Natural killer cell (primary cell): ENCODE measurements at regions not wholly inside any gene's neighbourhood (a gene's known extent, or its start where the extent isn't known, plus 50 kb on each side); places are given as distances from the start of the nearest gene placed in this dataset.

ENCODE experiments used
- ATAC-seq, 3 donors: fragments of 150-1000 bp in 2 of 3; fragments of 200-7000 bp in 1 of 3; cut with Tn5 transposase; 1 replicate in 1 of 3; 2 replicates in 2 of 3; pipeline ENCODE4 v1.10.0; 2021; ENCODE audit warnings: mild to moderate bottlenecking in 2 of 3, moderate library complexity in 2 of 3
- DNase-seq, 2 donors: peaks; one replicate each; pipeline versions ENCODE4 v3.0.0 to v3.0.0-alpha.2; 2013 to 2021; ENCODE audit warnings: mixed read lengths in 1 of 2
- H3K27ac ChIP-seq: one replicate; pipeline ENCODE4 v1.5.1; 2013; ENCODE audit warnings: mild to moderate bottlenecking, low read length
- H3K27me3 ChIP-seq: one replicate; pipeline ENCODE4 v1.6.1; 2013; ENCODE audit warnings: low read length; ENCODE audit not compliant: control insufficient read depth, insufficient read depth
- H3K36me3 ChIP-seq: one replicate; pipeline ENCODE4 v1.6.1; 2013; ENCODE audit warnings: low read length; ENCODE audit not compliant: control insufficient read depth, insufficient read depth
- H3K4me1 ChIP-seq: one replicate; pipeline ENCODE4 v1.6.1; 2013; ENCODE audit warnings: low read length; ENCODE audit not compliant: control insufficient read depth, insufficient read depth
- H3K4me3 ChIP-seq: one replicate; pipeline ENCODE4 v1.5.1; 2013; ENCODE audit warnings: low read length
- H3K9me3 ChIP-seq: one replicate; pipeline ENCODE4 v1.6.1; 2013; ENCODE audit warnings: low read length; ENCODE audit not compliant: control insufficient read depth, insufficient read depth
- H3K27ac Mint-ChIP-seq, 2 donors: one replicate each; pipeline ENCODE4 v1.8.0; 2022; ENCODE audit warnings: mild to moderate bottlenecking in 2 of 2, mixed read lengths in 2 of 2, moderate library complexity in 1 of 2
- H3K27me3 Mint-ChIP-seq, 2 donors: one replicate each; pipeline ENCODE4 v1.8.0; 2022; ENCODE audit warnings: low read depth in 2 of 2, mixed read lengths in 2 of 2
- H3K36me3 Mint-ChIP-seq: one replicate; pipeline ENCODE4 v1.8.0; 2022; ENCODE audit warnings: mixed read lengths
- H3K4me1 Mint-ChIP-seq, 2 donors: one replicate each; pipeline ENCODE4 v1.8.0; 2022; ENCODE audit warnings: mixed read lengths in 2 of 2
- H3K4me3 Mint-ChIP-seq: one replicate; pipeline ENCODE4 v1.8.0; 2022; ENCODE audit warnings: mild to moderate bottlenecking, moderate library complexity, mixed read lengths
- H3K9me3 Mint-ChIP-seq, 2 donors: one replicate each; pipeline ENCODE4 v1.8.0; 2022; ENCODE audit warnings: mixed read lengths in 2 of 2
- WGBS: methylation state at CpG from one replicate; pipeline ENCODE4 v1.1.7; 2013; ENCODE audit warnings: missing lambda C conversion rate; ENCODE audit not compliant: insufficient coverage; 5-methylcytosine and 5-hydroxymethylcytosine counted together
- intact Hi-C: fragments of 100-400 bp; cut with micrococcal nuclease; formaldehyde crosslinking; loops from one replicate; pipeline ENCODE4 v1.14.2; 2022
- TF ChIP-seq, protein P1 (sequence below): fragments of 200-600 bp; IDR thresholded peaks from one replicate; pipeline ENCODE4 v1.8.0; 2022; ENCODE audit warnings: antibody characterized with exemption

DNA sequence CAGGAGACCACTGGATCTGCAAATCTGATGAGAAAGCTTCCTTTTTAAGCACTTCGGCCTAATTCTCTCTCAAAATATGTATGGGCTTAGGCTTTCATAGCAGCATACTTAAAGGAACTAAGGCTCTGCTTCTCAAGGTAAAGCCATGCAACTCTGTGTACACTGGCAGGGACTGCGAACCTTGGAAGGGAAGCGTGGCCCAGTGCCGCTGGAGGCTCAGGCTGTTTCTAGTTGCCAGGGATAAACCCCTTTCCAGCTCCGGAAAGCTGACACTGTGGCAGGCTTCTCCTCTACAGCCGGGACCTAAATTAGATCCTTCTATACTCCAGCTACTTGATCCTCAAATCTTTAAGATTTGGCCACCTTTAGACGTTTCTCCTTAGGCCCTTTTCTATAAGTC lies 1091.3 kb upstream of the TENM3 start:
- H3K4me1 ChIP-seq: no peaks in the 10 kb centered on the region
- Mint-ChIP-seq H3K27me3 (no peaks in the 10 kb centered on the region), H3K36me3 (no peaks in the 10 kb centered on the region), H3K27ac (no peak overlapping the region), H3K4me3 (no peak overlapping the region), H3K9me3 (peaks cover 6 to 7% of the 10 kb centered on the region in 2 donors), H3K4me1 (no peaks in the 10 kb centered on the region)
- no peaks in the 10 kb centered on the region for H3K9me3 ChIP-seq
- H3K27me3 ChIP-seq: no peaks in the 10 kb centered on the region
- H3K36me3 ChIP-seq: no peaks in the 10 kb centered on the region
- TF ChIP-seq, protein P1, sequence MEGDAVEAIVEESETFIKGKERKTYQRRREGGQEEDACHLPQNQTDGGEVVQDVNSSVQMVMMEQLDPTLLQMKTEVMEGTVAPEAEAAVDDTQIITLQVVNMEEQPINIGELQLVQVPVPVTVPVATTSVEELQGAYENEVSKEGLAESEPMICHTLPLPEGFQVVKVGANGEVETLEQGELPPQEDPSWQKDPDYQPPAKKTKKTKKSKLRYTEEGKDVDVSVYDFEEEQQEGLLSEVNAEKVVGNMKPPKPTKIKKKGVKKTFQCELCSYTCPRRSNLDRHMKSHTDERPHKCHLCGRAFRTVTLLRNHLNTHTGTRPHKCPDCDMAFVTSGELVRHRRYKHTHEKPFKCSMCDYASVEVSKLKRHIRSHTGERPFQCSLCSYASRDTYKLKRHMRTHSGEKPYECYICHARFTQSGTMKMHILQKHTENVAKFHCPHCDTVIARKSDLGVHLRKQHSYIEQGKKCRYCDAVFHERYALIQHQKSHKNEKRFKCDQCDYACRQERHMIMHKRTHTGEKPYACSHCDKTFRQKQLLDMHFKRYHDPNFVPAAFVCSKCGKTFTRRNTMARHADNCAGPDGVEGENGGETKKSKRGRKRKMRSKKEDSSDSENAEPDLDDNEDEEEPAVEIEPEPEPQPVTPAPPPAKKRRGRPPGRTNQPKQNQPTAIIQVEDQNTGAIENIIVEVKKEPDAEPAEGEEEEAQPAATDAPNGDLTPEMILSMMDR: no peak
- no peak for DNase-seq
- H3K27ac ChIP-seq: no peak overlapping the region
- no peak overlapping the region for H3K4me3 ChIP-seq
- intact Hi-C loops: no loop called here
- 92% methylated on average over 6 of the region's 7 CpGs for WGBS
- ATAC-seq: no peak

DNA sequence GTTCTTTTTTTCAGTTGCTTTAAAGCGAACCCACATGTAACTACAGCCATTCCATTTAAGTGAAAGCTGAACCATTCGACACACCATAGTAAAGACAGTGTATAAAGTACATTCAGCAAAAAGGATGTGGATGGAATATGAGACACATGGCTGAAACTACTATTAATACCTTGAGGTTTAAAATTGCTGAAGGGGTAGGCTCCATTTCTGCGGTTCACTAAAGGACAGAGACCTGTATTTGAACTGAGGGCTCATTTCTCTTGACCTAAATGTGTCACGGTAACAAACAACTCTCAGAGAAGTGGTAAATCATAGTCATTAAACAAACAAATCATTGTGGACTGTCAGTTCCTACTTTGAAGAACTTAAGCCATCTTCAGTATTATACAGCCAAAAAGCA lies 1085.6 kb upstream of the TENM3 start:
- Histone ChIP-seq H3K4me3 (no peak overlapping the region), H3K4me1 (no peaks in the 10 kb centered on the region), H3K36me3 (no peaks in the 10 kb centered on the region), H3K9me3 (no peaks in the 10 kb centered on the region), H3K27me3 (no peaks in the 10 kb centered on the region), H3K27ac (no peak overlapping the region)
- Mint-ChIP-seq H3K27me3 (no peaks in the 10 kb centered on the region), H3K36me3 (no peaks in the 10 kb centered on the region), H3K4me3 (no peak overlapping the region), H3K9me3 (peaks cover 12% of the 10 kb centered on the region in 2 donors), H3K4me1 (no peaks in the 10 kb centered on the region), H3K27ac (no peak overlapping the region)
- WGBS: 31% methylated on average over 2 of the region's 4 CpGs
- no peak for DNase-seq
- no peak for ATAC-seq
- TF ChIP-seq, protein P1: no peak
- intact Hi-C loops: no loop called here

DNA sequence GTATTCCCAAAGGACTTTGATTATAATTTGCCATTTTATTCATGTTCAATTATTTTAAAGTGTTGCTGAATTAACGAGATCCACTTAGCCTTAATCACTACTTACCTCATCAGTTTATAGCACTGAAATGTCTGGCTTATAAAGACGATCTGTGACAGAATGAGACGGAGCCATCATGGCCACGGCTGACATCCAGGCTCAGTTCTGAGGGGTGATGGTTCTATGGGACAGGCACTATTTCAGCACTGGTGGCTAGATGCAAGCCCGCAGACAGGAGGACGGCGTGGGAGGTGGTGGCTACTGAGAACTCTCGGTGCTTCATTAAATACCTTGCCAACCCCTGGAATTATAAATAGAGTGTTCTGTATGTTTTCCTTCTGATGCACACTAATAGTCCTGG lies 1084.2 kb upstream of the TENM3 start:
- Mint-ChIP-seq H3K36me3 (no peaks in the 10 kb centered on the region), H3K9me3 (peaks cover 7 to 12% of the 10 kb centered on the region in 2 donors), H3K27ac (no peak overlapping the region), H3K4me1 (no peaks in the 10 kb centered on the region), H3K4me3 (no peak overlapping the region), H3K27me3 (no peaks in the 10 kb centered on the region)
- Histone ChIP-seq H3K4me3 (no peak overlapping the region), H3K4me1 (no peaks in the 10 kb centered on the region), H3K36me3 (no peaks in the 10 kb centered on the region), H3K9me3 (no peaks in the 10 kb centered on the region), H3K27me3 (no peaks in the 10 kb centered on the region), H3K27ac (no peak overlapping the region)
- ATAC-seq (no peak), DNase-seq (no peak)
- intact Hi-C loops: no loop called here
- TF ChIP-seq, protein P1: no peak
- WGBS: 86% methylated on average over 6 of the region's 8 CpGs

DNA sequence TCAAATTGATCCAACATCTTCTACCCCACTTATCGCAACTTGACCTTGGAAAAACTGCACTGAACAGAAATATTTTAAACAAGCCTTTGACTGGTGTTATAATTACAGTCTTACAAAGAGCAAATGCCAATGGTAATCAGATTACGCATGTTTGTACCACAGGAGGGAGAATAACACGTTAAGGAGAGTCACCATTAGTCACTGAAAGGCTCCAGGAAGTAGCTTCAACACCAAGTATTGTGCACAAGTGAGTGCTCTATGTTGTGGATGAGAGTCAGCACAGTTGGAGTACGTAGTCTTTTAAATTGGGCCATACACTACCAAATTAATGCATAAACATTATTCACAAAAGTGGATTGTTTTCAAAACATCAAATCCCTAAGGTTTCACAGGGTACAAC lies 1081.5 kb upstream of the TENM3 start:
- H3K27ac ChIP-seq: no peak overlapping the region
- Mint-ChIP-seq H3K27ac (no peak overlapping the region), H3K4me1 (no peaks in the 10 kb centered on the region), H3K9me3 (peaks cover 7% of the 10 kb centered on the region in 2 donors), H3K36me3 (no peaks in the 10 kb centered on the region), H3K4me3 (no peak overlapping the region), H3K27me3 (no peaks in the 10 kb centered on the region)
- no peaks in the 10 kb centered on the region for H3K4me1 ChIP-seq
- intact Hi-C loops: no loop called here
- H3K36me3 ChIP-seq: no peaks in the 10 kb centered on the region
- H3K27me3 ChIP-seq: no peaks in the 10 kb centered on the region
- TF ChIP-seq, protein P1: no peak
- ATAC-seq: no peak
- H3K9me3 ChIP-seq: no peaks in the 10 kb centered on the region
- 43% methylated on average over 3 of the region's 4 CpGs for WGBS
- no peak overlapping the region for H3K4me3 ChIP-seq
- DNase-seq: no peak
